Hepatocyte (in vitro differentiated cells): ENCODE measurements at regions not wholly inside any gene's neighbourhood (a gene's known extent, or its start where the extent isn't known, plus 50 kb on each side); places are given as distances from the start of the nearest gene placed in this dataset.

Source experiments
- CTCF ChIP-seq: fragments of 200-600 bp; sonication (generic); IDR thresholded peaks from 2 replicates; pipeline ENCODE4 v1.5.1; 2016; ENCODE audit warnings: antibody characterized with exemption, mild to moderate bottlenecking; ENCODE audit not compliant: poor library complexity
- EZH2phosphoT487 ChIP-seq: fragments of 200-600 bp; sonication (generic); IDR thresholded peaks from one replicate; pipeline ENCODE4 v1.6.1; 2018; ENCODE audit warnings: antibody characterized with exemption, mild to moderate bottlenecking, low read depth, moderate library complexity; ENCODE audit not compliant: unreplicated experiment, severe bottlenecking

DNA sequence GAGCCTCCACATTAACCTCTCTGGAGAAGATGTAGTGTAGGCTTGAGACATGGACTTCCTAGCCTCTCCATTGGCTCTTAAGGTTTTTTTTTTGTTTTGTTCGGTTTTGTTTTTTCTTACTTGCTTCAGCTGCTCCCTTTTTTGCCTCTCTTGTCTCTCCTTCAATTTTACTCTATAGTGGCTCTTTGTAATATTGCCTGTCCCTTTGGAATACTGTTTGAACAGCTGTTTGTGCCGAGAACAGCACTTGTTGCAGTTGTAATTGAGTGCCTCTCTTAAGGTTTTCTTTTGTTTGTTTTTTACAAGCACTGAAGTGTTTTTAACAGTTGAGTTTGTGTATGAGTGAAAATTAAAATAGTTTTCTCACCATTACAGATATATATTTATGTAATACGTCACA is 567.7 kb downstream of the LRFN5 start:
- TF ChIP-seq CTCF: no peak
- no peak for TF ChIP-seq EZH2phosphoT487
